Brain microvascular endothelial cell (primary cell): ENCODE measurements at regions not wholly inside any gene's neighbourhood (a gene's known extent, or its start where the extent isn't known, plus 50 kb on each side); places are given as distances from the start of the nearest gene placed in this dataset.
"Not testable (repeated sequence)": the region's sequence is repeated elsewhere in the genome, so short reads cannot be mapped to it uniquely, and the experiment has no call there.

Experiments used
- DNase-seq: peaks from one replicate; pipeline ENCODE4 v3.0.0-alpha.2; 2020
- H3K27ac ChIP-seq: fragments of 250-450 bp; sonication (Bioruptor Pico); 2 replicates; pipeline ENCODE4 v1.5.1; 2020; ENCODE audit warnings: mild to moderate bottlenecking, moderate library complexity
- H3K27me3 ChIP-seq: fragments of 250-450 bp; sonication (Bioruptor Pico); replicated peaks from 2 replicates; pipeline ENCODE4 v1.5.1; 2020; ENCODE audit warnings: mild to moderate bottlenecking
- H3K36me3 ChIP-seq: fragments of 250-450 bp; sonication (Bioruptor Pico); replicated peaks from 2 replicates; pipeline ENCODE4 v1.5.1; 2020; ENCODE audit warnings: mild to moderate bottlenecking
- H3K4me3 ChIP-seq: 2 replicates; pipeline ENCODE4 v1.5.1; 2011; ENCODE audit warnings: low read depth, mild to moderate bottlenecking, control low read depth, low read length, moderate library complexity
- in situ Hi-C: cut with HindIII; loops from 2 replicates; pipeline ENCODE4 v1.10.0; 2017; ENCODE audit warnings: low sequenced_read_pairs, low pct_ligation_motif_present
- TF ChIP-seq, protein P1 (sequence below): IDR thresholded peaks from 2 replicates; pipeline ENCODE4 v1.5.1; 2011; ENCODE audit warnings: low read depth, mild to moderate bottlenecking, moderate library complexity, low read length, control low read depth, inconsistent platforms; ENCODE audit errors: missing control alignments

DNA sequence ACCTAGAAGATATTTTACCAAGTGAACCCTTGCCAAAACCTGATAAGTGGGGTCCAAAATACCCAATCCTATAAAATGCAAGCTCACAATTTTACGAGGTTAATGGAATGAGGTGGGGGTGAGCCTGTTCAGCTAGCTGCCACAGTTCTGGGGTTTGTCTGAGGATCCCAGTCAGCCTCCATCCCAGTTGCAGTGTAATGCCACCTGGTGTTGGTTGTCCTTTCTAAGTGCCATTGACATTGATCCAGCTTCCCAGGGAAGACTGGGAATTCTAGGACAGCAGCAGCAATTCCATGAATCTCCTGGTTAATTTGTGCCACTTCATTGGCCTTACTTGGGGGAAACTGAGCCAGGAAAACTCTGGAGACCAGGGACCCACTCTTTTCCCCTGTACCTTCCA lies 298.3 kb downstream of the RWDD3 start:
- DNase-seq, result no peak
- TF ChIP-seq, protein P1, sequence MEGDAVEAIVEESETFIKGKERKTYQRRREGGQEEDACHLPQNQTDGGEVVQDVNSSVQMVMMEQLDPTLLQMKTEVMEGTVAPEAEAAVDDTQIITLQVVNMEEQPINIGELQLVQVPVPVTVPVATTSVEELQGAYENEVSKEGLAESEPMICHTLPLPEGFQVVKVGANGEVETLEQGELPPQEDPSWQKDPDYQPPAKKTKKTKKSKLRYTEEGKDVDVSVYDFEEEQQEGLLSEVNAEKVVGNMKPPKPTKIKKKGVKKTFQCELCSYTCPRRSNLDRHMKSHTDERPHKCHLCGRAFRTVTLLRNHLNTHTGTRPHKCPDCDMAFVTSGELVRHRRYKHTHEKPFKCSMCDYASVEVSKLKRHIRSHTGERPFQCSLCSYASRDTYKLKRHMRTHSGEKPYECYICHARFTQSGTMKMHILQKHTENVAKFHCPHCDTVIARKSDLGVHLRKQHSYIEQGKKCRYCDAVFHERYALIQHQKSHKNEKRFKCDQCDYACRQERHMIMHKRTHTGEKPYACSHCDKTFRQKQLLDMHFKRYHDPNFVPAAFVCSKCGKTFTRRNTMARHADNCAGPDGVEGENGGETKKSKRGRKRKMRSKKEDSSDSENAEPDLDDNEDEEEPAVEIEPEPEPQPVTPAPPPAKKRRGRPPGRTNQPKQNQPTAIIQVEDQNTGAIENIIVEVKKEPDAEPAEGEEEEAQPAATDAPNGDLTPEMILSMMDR, result no peak
- no peak overlapping the region for H3K27ac ChIP-seq
- no peaks in the 10 kb centered on the region for H3K27me3 ChIP-seq
- no peak overlapping the region for H3K4me3 ChIP-seq
- H3K36me3 ChIP-seq, result no peaks in the 10 kb centered on the region
- in situ Hi-C loops, result no loop called here

DNA sequence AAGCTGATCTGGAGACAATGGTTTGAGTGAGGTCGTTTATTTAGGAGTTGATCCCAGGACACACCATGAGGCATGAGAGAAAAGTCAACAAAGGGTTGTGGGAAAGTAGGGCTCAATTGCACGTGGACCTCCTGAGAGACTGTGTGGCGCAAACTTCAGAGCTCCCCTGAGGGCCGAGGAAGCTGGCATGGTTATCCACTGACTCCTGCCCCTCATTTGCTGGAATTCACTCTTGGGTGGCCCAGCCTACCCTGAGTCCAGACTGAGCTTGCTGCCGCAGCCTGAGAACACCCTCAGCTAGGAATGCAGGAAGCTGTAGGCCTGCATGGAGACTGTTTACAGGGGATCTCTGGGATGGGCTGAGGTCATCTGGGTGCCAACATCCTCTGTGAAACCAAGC lies 301.0 kb downstream of the RWDD3 start:
- TF ChIP-seq, protein P1, result no peak
- in situ Hi-C loops, result no loop called here
- no peak overlapping the region for H3K27ac ChIP-seq
- no peaks in the 10 kb centered on the region for H3K36me3 ChIP-seq
- no peak overlapping the region for H3K4me3 ChIP-seq
- no peaks in the 10 kb centered on the region for H3K27me3 ChIP-seq
- DNase-seq, result no peak

- DNase-seq, result no peak
- Histone ChIP-seq H3K36me3 (no peaks in the 10 kb centered on the region), H3K27me3 (no peaks in the 10 kb centered on the region), H3K27ac (no peak overlapping the region), H3K4me3 (no peak overlapping the region)
- in situ Hi-C loops, result no loop called here
- TF ChIP-seq, protein P1, result no peak
Measured at GRCh38 chr1:95535614-95536013, 301.6 kb downstream of the RWDD3 start.

GRCh38 chr1:95536501-95536900 lies 302.5 kb downstream of the RWDD3 start:
- in situ Hi-C loops, result no loop called here
- H3K27ac ChIP-seq, result no peak overlapping the region
- DNase-seq, result no peak
- H3K36me3 ChIP-seq, result no peaks in the 10 kb centered on the region
- TF ChIP-seq, protein P1, result no peak
- no peaks in the 10 kb centered on the region for H3K27me3 ChIP-seq
- no peak overlapping the region for H3K4me3 ChIP-seq

- no peaks in the 10 kb centered on the region for H3K36me3 ChIP-seq
- no peak overlapping the region for H3K27ac ChIP-seq
- TF ChIP-seq, protein P1, result no peak
- DNase-seq, result no peak
- in situ Hi-C loops, result no loop called here
- no peak overlapping the region for H3K4me3 ChIP-seq
- no peaks in the 10 kb centered on the region for H3K27me3 ChIP-seq
Measured at GRCh38 chr1:95537176-95537575, 303.2 kb downstream of the RWDD3 start.

- H3K27ac ChIP-seq, in situ Hi-C loops, H3K36me3 ChIP-seq, H3K4me3 ChIP-seq, DNase-seq, H3K27me3 ChIP-seq: not testable (repeated sequence)
Measured at GRCh38 chr1:95538242-95538641, 304.2 kb downstream of the RWDD3 start.
